ENCODE measurements at regions not wholly inside any gene's neighbourhood (a gene's known extent, or its start where the extent isn't known, plus 50 kb on each side); places are given as distances from the start of the nearest gene placed in this dataset.

DNA sequence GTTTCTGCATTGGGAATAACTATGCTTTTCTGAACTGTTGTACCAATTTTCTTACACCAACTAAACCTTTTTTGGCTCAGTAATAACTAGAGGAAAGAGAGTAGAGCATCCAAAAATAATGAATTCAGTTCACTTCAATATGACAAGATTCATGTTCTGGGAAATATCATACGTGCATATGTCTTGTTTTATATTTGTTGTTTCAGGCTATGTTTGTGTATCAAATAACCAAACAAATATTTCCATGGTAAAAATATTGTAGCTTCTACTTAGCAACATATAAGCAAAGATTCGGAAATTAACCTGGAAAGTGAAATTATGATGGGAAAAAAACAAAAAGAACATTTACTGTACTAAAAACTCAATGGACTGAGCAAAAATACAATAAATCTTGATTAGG, 503.2 kb downstream of the TMEM114 start:
- TF ChIP-seq EP300 (IDR thresholded peaks at IDR 0.05): no peak
- TF ChIP-seq, protein P1, sequence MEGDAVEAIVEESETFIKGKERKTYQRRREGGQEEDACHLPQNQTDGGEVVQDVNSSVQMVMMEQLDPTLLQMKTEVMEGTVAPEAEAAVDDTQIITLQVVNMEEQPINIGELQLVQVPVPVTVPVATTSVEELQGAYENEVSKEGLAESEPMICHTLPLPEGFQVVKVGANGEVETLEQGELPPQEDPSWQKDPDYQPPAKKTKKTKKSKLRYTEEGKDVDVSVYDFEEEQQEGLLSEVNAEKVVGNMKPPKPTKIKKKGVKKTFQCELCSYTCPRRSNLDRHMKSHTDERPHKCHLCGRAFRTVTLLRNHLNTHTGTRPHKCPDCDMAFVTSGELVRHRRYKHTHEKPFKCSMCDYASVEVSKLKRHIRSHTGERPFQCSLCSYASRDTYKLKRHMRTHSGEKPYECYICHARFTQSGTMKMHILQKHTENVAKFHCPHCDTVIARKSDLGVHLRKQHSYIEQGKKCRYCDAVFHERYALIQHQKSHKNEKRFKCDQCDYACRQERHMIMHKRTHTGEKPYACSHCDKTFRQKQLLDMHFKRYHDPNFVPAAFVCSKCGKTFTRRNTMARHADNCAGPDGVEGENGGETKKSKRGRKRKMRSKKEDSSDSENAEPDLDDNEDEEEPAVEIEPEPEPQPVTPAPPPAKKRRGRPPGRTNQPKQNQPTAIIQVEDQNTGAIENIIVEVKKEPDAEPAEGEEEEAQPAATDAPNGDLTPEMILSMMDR (IDR thresholded peaks at IDR 0.05): no peak
- no peak for TF ChIP-seq POLR2AphosphoS5 (IDR thresholded peaks at IDR 0.05)

Data from esophagus muscularis mucosa (tissue), 4 donors.